GM12875 (cell line): ENCODE measurements at regions not wholly inside any gene's neighbourhood (a gene's known extent, or its start where the extent isn't known, plus 50 kb on each side); places are given as distances from the start of the nearest gene placed in this dataset.

ENCODE experiments used
- H3K4me3 ChIP-seq: one replicate; pipeline ENCODE4 v1.5.1; 2011; ENCODE audit warnings: low read depth, low read length, control low read depth
- TF ChIP-seq, protein P1 (sequence below): IDR thresholded peaks from 2 replicates; pipeline ENCODE4 v1.5.1; 2011; ENCODE audit warnings: low read depth, mild to moderate bottlenecking, control low read depth, inconsistent platforms, low read length, moderate library complexity, borderline replicate concordance; ENCODE audit not compliant: insufficient read depth

DNA sequence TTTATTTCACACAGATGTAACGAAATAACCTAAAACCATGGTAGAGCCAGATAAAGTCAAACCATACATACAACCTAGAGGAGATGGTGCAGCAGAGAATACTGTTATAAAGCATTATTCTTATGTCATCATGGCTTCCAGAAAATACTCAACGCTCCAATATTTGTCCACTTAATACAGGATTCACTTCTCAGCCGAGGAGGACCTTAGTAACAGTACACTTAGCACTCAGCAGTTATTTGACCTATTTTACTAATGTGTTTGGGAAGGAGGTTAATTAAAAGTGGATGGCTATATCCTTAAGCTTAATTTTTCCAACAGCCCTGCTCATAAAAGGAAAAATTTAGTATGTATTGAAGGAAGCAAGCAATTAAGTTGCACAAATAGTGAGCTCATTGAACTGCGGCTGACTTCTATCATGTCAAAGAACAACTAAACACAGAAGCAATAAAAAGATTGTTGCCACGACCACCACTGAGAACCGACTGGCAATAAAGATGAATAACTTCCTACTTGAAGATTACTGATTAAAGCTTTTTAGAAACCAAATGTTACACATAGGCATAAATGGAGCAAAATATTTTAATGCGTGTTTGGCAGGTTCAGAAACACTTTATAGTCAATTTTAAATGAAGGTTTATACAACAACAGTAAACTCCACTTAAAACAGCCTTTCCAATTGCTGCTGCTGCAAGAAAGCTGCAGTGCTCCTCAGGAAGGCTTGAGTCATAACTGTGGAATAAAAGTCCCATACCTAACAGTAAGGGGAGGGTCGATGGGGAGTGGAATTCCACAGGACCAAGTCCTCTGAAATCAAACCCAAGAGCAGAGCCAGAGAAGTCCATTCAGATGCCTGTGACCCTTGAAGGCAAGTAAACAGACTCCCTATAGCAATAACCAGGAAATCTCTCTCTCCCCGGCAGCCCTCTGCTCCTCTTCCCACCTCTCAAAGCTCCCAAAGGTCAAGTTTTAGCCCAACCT, 218.9 kb upstream of the CDKN3 start:
- TF ChIP-seq, protein P1, sequence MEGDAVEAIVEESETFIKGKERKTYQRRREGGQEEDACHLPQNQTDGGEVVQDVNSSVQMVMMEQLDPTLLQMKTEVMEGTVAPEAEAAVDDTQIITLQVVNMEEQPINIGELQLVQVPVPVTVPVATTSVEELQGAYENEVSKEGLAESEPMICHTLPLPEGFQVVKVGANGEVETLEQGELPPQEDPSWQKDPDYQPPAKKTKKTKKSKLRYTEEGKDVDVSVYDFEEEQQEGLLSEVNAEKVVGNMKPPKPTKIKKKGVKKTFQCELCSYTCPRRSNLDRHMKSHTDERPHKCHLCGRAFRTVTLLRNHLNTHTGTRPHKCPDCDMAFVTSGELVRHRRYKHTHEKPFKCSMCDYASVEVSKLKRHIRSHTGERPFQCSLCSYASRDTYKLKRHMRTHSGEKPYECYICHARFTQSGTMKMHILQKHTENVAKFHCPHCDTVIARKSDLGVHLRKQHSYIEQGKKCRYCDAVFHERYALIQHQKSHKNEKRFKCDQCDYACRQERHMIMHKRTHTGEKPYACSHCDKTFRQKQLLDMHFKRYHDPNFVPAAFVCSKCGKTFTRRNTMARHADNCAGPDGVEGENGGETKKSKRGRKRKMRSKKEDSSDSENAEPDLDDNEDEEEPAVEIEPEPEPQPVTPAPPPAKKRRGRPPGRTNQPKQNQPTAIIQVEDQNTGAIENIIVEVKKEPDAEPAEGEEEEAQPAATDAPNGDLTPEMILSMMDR = no peak

GRCh38 chr14:54182419-54183045, 214.3 kb upstream of the CDKN3 start:
- TF ChIP-seq, protein P1 = no peak

More for the DNA sequence above, 218.9 kb upstream of the CDKN3 start:
- no peak overlapping the region for H3K4me3 ChIP-seq

DNA sequence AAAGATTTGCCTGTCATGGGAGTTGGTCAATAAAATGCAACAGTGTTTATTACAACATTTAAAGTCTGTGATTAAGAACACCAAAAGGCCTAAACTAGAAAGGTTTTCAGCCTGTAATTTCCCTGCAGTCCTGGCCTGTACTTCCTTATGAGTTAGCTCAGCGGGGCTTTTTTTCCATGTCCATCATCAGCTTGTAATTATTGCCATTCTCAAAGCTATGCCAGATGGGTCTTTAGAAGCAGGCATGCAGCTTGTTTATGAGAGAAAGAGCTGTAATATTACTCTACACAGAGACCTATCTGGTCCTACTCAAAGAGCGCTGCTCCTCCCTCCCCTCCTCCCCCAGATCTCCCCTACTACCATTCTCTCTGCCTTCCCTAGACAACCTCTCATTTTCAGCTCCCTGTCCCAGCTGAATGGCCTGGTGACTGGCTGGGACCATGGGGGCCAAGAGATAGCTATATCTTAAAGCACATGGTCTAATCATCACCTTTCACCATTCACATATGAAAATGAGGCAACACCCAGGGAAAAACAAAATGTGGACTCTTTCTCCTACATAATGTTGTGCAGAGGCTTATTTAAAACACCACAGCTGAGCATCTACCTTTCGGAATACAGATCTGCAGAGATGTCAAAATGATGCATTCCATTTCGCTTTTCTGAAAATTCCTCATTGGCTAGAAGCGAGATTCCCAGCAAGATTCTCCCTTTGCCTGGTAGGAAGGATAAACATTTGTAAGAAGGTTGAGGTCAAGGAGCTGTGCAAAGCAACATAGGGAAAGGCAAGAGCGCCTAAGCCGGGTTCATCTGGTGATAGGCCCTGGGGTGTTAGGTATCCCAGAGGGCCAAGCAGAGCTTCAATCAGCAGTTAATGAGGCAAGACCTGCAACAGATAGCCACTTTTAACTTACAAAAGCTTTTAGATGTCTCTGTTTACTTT, 209.7 kb upstream of the CDKN3 start:
- TF ChIP-seq, protein P1 = no peak

More at GRCh38 chr14:54182419-54183045, 214.3 kb upstream of the CDKN3 start:
- H3K4me3 ChIP-seq = no peak overlapping the region

GRCh38 chr14:54188064-54188666, 208.6 kb upstream of the CDKN3 start:
- no peak overlapping the region for H3K4me3 ChIP-seq
- TF ChIP-seq, protein P1 = no peak

More for the DNA sequence above, 209.7 kb upstream of the CDKN3 start:
- no peak overlapping the region for H3K4me3 ChIP-seq

- TF ChIP-seq, protein P1 = no peak
- no peak overlapping the region for H3K4me3 ChIP-seq
These were observed 207.5 kb upstream of the CDKN3 start for GRCh38 chr14:54189333-54189732.

- TF ChIP-seq, protein P1 = no peak
- H3K4me3 ChIP-seq = no peak overlapping the region
These were observed 207.0 kb upstream of the CDKN3 start for GRCh38 chr14:54189748-54190354.
